Activated CD4-positive, alpha-beta T cell treated with anti-CD3 and anti-CD28 coated beads, Interleukin-2, amount 10 ng/mL, durations not matched to agents 7 days and 5 days (primary cell): ENCODE measurements at regions not wholly inside any gene's neighbourhood (a gene's known extent, or its start where the extent isn't known, plus 50 kb on each side); places are given as distances from the start of the nearest gene placed in this dataset.
A peak's percentile ranks its signal among the peaks of the same experiment; 100 is the strongest.

Experiments
- CTCF ChIA-PET: fragments of 350-600 bp; sonication (Branson Sonifier 250); formaldehyde crosslinking; loops from one replicate; lab custom pipeline; 2021; ENCODE audit warnings: antibody characterized with exemption; lab: Charles Lee
- POLR2A ChIA-PET: fragments of 350-600 bp; sonication (Branson Sonifier 250); formaldehyde crosslinking; loops from one replicate; lab custom pipeline; 2021; ENCODE audit warnings: antibody characterized with exemption; lab: Charles Lee
- DNase-seq: peaks from one replicate; pipeline ENCODE4 v3.0.0-alpha.2; 2020
- H3K27ac Mint-ChIP-seq: one replicate; pipeline ENCODE4 v1.8.0; 2021; ENCODE audit warnings: mild to moderate bottlenecking, moderate library complexity, mixed read lengths
- H3K27me3 Mint-ChIP-seq: one replicate; pipeline ENCODE4 v1.8.0; 2021; ENCODE audit warnings: mixed read lengths
- H3K36me3 Mint-ChIP-seq: one replicate; pipeline ENCODE4 v1.8.0; 2021; ENCODE audit warnings: low read depth, mixed read lengths
- H3K4me1 Mint-ChIP-seq: one replicate; pipeline ENCODE4 v1.8.0; 2021; ENCODE audit warnings: mixed read lengths
- H3K4me3 Mint-ChIP-seq: one replicate; pipeline ENCODE4 v1.8.0; 2021; ENCODE audit warnings: mild to moderate bottlenecking, moderate library complexity, mixed read lengths
- H3K9me3 Mint-ChIP-seq: one replicate; pipeline ENCODE4 v1.8.0; 2021; ENCODE audit warnings: mixed read lengths

DNA sequence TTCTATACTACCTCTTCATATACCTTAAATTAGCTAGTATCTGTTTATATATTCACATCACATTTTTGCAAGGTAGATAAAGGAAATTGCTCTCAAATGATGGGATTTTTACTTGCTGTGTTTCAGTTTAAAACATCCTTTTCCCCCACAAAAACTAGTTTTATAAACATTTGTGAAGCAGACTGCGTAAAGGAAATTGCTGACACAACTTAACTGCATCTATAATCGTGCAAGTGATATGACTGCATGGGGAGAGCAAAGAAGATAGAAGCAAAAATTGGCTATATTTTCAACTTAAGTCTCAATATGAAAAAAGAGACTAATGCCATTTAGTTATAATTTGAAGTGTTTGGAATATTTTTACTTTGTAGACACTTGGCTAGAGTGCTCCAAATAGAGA, 385.2 kb downstream of the C4orf33 start:
- Mint-ChIP-seq H3K9me3 (no peaks in the 10 kb centered on the region), H3K4me3 (no peak overlapping the region), H3K27ac (no peak overlapping the region), H3K36me3 (no peaks in the 10 kb centered on the region), H3K4me1 (no peaks in the 10 kb centered on the region), H3K27me3 (no peaks in the 10 kb centered on the region)
- DNase-seq: no peak
- CTCF ChIA-PET: interaction anchor here (0.6 to 1.5 kb wide), 2 partner anchors 16 to 1300 kb away, joined by 3 to 4 read pairs; no protein-coding TSS in a partner anchor
- POLR2A ChIA-PET: no interaction called here

DNA sequence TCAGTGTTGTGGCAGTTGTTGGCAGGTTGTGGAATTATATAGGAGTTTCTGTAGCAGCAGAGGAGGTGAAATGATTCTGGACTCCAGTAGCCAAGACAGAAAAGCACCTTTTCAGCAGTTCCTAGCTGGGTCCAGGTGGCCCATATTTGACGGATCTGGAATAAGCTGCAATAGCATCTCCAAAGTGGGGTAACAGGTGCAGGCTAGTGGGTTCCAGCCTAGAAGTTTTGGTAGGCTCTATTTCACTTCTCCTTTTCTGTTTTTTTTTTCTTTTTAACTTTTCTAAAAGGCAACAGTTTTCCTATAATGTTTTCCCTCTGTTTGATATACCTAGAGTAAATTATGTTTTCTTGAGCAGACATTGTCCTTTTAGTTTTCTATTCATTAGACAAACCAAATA, 392.5 kb downstream of the C4orf33 start:
- ChIA-PET CTCF (no interaction called here), POLR2A (no interaction called here)
- DNase-seq: no peak
- no peaks in the 10 kb centered on the region for H3K36me3 Mint-ChIP-seq
- H3K27me3 Mint-ChIP-seq: no peaks in the 10 kb centered on the region
- no peak overlapping the region for H3K27ac Mint-ChIP-seq
- no peak overlapping the region for H3K4me3 Mint-ChIP-seq
- H3K4me1 Mint-ChIP-seq: no peaks in the 10 kb centered on the region
- H3K9me3 Mint-ChIP-seq: no peaks in the 10 kb centered on the region

GRCh38 chr4:129490516-129490915, 394.6 kb downstream of the C4orf33 start:
- Mint-ChIP-seq H3K4me3 (no peak overlapping the region), H3K27me3 (no peaks in the 10 kb centered on the region), H3K4me1 (no peaks in the 10 kb centered on the region), H3K36me3 (no peaks in the 10 kb centered on the region), H3K27ac (no peak overlapping the region), H3K9me3 (no peaks in the 10 kb centered on the region)
- DNase-seq: no peak
- ChIA-PET POLR2A (no interaction called here), CTCF (no interaction called here)

GRCh38 chr4:129498626-129499025, 402.7 kb downstream of the C4orf33 start:
- Mint-ChIP-seq H3K27ac (no peak overlapping the region), H3K27me3 (no peaks in the 10 kb centered on the region), H3K4me3 (no peak overlapping the region), H3K9me3 (no peaks in the 10 kb centered on the region), H3K36me3 (no peaks in the 10 kb centered on the region), H3K4me1 (no peaks in the 10 kb centered on the region)
- DNase-seq: no peak
- CTCF ChIA-PET: no interaction called here
- POLR2A ChIA-PET: no interaction called here

DNA sequence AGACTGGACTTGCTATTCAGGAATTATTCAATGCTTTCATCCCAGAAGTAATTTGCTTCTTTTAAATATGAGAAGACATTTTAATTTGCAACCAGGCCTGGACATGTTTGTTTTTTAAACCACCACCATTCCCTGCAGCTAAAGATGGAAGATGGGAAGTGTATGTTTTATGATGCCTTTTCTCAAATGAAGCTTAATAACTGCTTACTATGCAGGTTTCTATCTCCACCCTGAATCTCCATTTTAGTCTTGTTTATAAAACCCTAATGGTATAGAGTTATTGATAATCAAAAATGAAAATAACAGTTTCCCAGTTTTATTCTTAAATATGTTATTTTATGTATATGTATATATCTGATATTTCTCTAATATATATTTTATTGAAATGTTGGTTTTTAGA, 418.9 kb downstream of the C4orf33 start:
- Mint-ChIP-seq H3K4me3 (no peak overlapping the region), H3K9me3 (no peaks in the 10 kb centered on the region), H3K36me3 (no peaks in the 10 kb centered on the region), H3K27me3 (no peaks in the 10 kb centered on the region), H3K4me1 (no peaks in the 10 kb centered on the region), H3K27ac (no peak overlapping the region)
- ChIA-PET POLR2A (no interaction called here), CTCF (interaction anchor here (0.9 kb wide), 1 partner anchor 19 kb away, joined by 3 read pairs; no protein-coding TSS in a partner anchor)
- DNase-seq: no peak

GRCh38 chr4:129515356-129515755, 419.4 kb downstream of the C4orf33 start:
- Mint-ChIP-seq H3K9me3 (no peaks in the 10 kb centered on the region), H3K36me3 (no peaks in the 10 kb centered on the region), H3K4me1 (no peaks in the 10 kb centered on the region), H3K4me3 (no peak overlapping the region), H3K27ac (no peak overlapping the region), H3K27me3 (no peaks in the 10 kb centered on the region)
- ChIA-PET POLR2A (no interaction called here), CTCF (interaction anchor here (0.9 kb wide), 1 partner anchor 18 kb away, joined by 3 read pairs; no protein-coding TSS in a partner anchor)
- DNase-seq: no peak

DNA sequence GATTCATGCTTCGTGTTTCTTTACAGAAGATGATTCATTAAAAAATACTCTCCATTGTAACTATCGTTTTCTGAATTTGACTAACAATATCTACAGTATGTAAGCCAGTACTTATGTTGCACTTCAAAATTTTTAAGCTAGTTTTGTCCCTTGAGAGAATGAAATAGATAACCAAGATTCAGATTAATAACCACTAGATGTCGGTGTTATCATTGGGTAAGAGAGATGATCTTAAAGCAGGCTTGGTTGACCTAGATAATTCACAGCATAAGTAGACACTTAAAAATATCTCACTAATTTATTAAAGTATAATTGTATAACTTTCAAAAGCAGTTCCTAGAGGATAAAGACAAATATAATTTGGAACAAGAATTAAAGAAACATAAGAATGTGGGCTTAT, 430.9 kb downstream of the C4orf33 start:
- Mint-ChIP-seq H3K9me3 (peaks cover 3% of the 10 kb centered on the region), H3K36me3 (no peaks in the 10 kb centered on the region), H3K27me3 (no peaks in the 10 kb centered on the region), H3K27ac (no peak overlapping the region), H3K4me1 (peaks cover 2% of the 10 kb centered on the region), H3K4me3 (no peak overlapping the region)
- ChIA-PET CTCF (no interaction called here), POLR2A (no interaction called here)
- no peak for DNase-seq

DNA sequence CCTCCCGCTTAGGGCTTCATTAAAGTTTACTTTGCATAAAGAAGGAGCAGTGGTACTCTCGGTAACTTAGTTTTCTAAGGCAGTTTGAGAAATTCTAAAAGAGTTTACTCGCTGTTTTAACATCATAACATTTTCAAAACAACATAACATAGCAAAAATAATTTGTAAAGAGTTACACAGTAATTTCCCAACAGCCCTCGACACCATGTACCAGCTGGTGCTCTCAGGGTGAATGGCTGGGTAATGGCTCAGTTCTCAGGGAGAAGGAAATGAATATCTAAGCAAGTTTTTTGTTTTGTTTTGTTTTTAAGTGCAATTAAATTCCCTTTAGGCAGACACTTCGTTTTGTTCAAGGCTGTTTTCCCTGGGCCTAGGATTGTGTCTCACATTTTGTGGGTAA, 435.3 kb downstream of the C4orf33 start:
- Mint-ChIP-seq H3K9me3 (peaks cover 9% of the 10 kb centered on the region), H3K4me1 (peaks cover 15% of the 10 kb centered on the region), H3K27me3 (no peaks in the 10 kb centered on the region), H3K4me3 (no peak overlapping the region), H3K36me3 (peaks cover 2% of the 10 kb centered on the region), H3K27ac (no peak overlapping the region)
- CTCF ChIA-PET: no interaction called here
- no peak for DNase-seq
- POLR2A ChIA-PET: no interaction called here

DNA sequence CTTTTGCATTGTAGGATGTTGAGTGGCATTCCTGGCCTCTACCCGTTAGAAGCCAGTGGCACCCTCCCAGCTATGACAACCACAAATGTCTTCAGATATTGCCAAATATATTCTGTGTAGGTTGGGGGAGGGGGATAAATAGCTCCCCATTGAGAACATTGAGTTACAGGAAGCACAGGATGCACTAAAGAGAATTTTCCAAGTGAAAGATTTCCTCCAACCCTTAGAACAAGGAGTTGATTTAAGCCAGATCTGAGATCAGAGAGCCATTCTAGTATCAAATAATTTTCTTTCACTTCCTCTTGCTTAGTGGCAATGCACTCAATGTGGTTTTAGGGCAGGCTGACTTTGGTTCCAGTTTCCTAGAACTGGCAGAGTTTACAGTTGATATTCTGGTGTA, 436.6 kb downstream of the C4orf33 start:
- Mint-ChIP-seq H3K36me3 (peaks cover 2% of the 10 kb centered on the region), H3K4me3 (no peak overlapping the region), H3K9me3 (peaks cover 9% of the 10 kb centered on the region), H3K4me1 (peaks cover 15% of the 10 kb centered on the region), H3K27ac (peak overlapping the region; percentile 83), H3K27me3 (no peaks in the 10 kb centered on the region)
- ChIA-PET POLR2A (no interaction called here), CTCF (no interaction called here)
- DNase-seq: peak; percentile 20

DNA sequence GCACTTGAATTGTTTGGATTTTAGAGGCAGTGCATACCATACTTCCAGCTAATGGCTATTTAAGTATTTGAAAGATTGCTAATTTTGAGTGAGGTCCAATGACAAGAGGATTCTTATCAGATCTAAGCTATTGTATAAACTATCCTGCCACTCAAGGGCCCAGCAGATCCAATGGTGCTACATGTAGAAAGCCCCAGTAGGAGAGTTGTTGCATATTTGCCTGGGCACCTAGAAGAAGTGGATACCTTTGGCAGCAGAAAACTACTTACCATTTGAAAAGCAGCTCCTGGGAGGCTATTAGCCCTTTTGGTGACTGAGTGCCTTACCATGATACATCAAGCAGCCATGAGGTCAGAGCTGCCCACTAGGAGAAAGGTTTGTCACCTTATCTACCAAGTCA, 447.3 kb downstream of the C4orf33 start:
- POLR2A ChIA-PET: no interaction called here

GRCh38 chr4:129545599-129546278, 449.8 kb downstream of the C4orf33 start:
- CTCF ChIA-PET: interaction anchor here (0.5 to 0.6 kb wide), 2 partner anchors 96 to 171 kb away, joined by 3 to 5 read pairs; no protein-coding TSS in a partner anchor

More for the DNA sequence above, 447.3 kb downstream of the C4orf33 start:
- H3K27ac Mint-ChIP-seq: no peak overlapping the region
- H3K27me3 Mint-ChIP-seq: no peaks in the 10 kb centered on the region
- H3K4me1 Mint-ChIP-seq: peaks cover 9% of the 10 kb centered on the region
- H3K36me3 Mint-ChIP-seq: no peaks in the 10 kb centered on the region
- H3K9me3 Mint-ChIP-seq: peaks cover 6% of the 10 kb centered on the region
- no peak for DNase-seq
- H3K4me3 Mint-ChIP-seq: no peak overlapping the region
- CTCF ChIA-PET: no interaction called here

DNA sequence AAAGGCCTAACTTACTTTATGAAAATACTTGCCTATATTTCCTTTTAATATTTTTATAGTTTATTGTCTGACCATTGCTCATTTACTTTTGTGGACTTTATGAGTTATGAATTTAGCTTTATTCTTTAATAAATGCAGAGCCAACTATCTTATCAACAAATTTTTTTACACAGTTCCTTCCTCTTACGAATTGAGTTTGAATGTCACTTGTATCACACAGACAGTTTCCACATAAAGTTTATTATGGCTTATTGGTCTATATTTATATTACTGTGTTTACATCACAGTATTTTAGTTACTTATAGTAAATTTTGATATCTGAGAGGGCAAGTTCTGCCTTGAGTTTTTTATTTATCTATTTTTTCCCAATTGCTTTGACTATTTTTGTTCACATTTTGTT, 450.6 kb downstream of the C4orf33 start:
- Mint-ChIP-seq H3K9me3 (peaks cover 3% of the 10 kb centered on the region), H3K27me3 (no peaks in the 10 kb centered on the region), H3K27ac (no peak overlapping the region), H3K36me3 (no peaks in the 10 kb centered on the region), H3K4me3 (no peak overlapping the region), H3K4me1 (peaks cover 9% of the 10 kb centered on the region)
- ChIA-PET POLR2A (no interaction called here), CTCF (no interaction called here)
- no peak for DNase-seq

More at GRCh38 chr4:129545599-129546278, 449.8 kb downstream of the C4orf33 start:
- Mint-ChIP-seq H3K36me3 (no peaks in the 10 kb centered on the region), H3K9me3 (peaks cover 6% of the 10 kb centered on the region), H3K27ac (no peak overlapping the region), H3K27me3 (no peaks in the 10 kb centered on the region), H3K4me1 (peaks cover 9% of the 10 kb centered on the region), H3K4me3 (no peak overlapping the region)
- POLR2A ChIA-PET: interaction anchor here (0.7 kb wide), 1 partner anchor 112 kb away, joined by 10 read pairs; no protein-coding TSS in a partner anchor
- no peak for DNase-seq

- DNase-seq: no peak
- no peak overlapping the region for H3K4me3 Mint-ChIP-seq
- H3K36me3 Mint-ChIP-seq: no peaks in the 10 kb centered on the region
- ChIA-PET POLR2A (no interaction called here), CTCF (no interaction called here)
- H3K4me1 Mint-ChIP-seq: no peaks in the 10 kb centered on the region
- peaks cover 3% of the 10 kb centered on the region for H3K27me3 Mint-ChIP-seq
- no peak overlapping the region for H3K27ac Mint-ChIP-seq
- no peaks in the 10 kb centered on the region for H3K9me3 Mint-ChIP-seq
Observed at GRCh38 chr4:129550281-129550785, 454.4 kb downstream of the C4orf33 start.
